ENCODE measurements at regions not wholly inside any gene's neighbourhood (a gene's known extent, or its start where the extent isn't known, plus 50 kb on each side); places are given as distances from the start of the nearest gene placed in this dataset.

- no peak for DNase-seq
Measured at GRCh38 chr18:78165525-78165924, 814.1 kb upstream of the SALL3 start.

- no peak for DNase-seq
Measured at GRCh38 chr18:78168526-78168925, 811.1 kb upstream of the SALL3 start.

GRCh38 chr18:78169174-78169864 is 810.3 kb upstream of the SALL3 start:
- no peak for DNase-seq

GRCh38 chr18:78171954-78172353 is 807.7 kb upstream of the SALL3 start:
- no peak for DNase-seq

GRCh38 chr18:78174737-78175136 is 804.9 kb upstream of the SALL3 start:
- DNase-seq, result no peak

- no peak for DNase-seq
Measured at GRCh38 chr18:78178812-78179211, 800.8 kb upstream of the SALL3 start.

GRCh38 chr18:78180741-78181140 is 798.9 kb upstream of the SALL3 start:
- DNase-seq, result no peak

- DNase-seq, result no peak
Measured at GRCh38 chr18:78183815-78184214, 795.8 kb upstream of the SALL3 start.

GRCh38 chr18:78191276-78191675 is 788.3 kb upstream of the SALL3 start:
- no peak for DNase-seq

- no peak for DNase-seq
Measured at GRCh38 chr18:78192054-78192453, 787.6 kb upstream of the SALL3 start.

GRCh38 chr18:78196280-78196679 is 783.3 kb upstream of the SALL3 start:
- no peak for DNase-seq

GRCh38 chr18:78199002-78199401 is 780.6 kb upstream of the SALL3 start:
- no peak for DNase-seq

- DNase-seq, result no peak
Measured at GRCh38 chr18:78199611-78200010, 780.0 kb upstream of the SALL3 start.

GRCh38 chr18:78207942-78208341 is 771.7 kb upstream of the SALL3 start:
- no peak for DNase-seq

- no peak for DNase-seq
Measured at GRCh38 chr18:78208461-78208860, 771.2 kb upstream of the SALL3 start.

GRCh38 chr18:78213361-78213994 is 766.1 kb upstream of the SALL3 start:
- DNase-seq, result no peak

- DNase-seq, result no peak
Measured at GRCh38 chr18:78221496-78221895, 758.1 kb upstream of the SALL3 start.

GRCh38 chr18:78228974-78229373 is 750.6 kb upstream of the SALL3 start:
- DNase-seq, result no peak

GRCh38 chr18:78230911-78231310 is 748.7 kb upstream of the SALL3 start:
- DNase-seq, result no peak

- no peak for DNase-seq
Measured at GRCh38 chr18:78232196-78232595, 747.4 kb upstream of the SALL3 start.

- DNase-seq, result no peak
Measured at GRCh38 chr18:78237864-78238263, 741.8 kb upstream of the SALL3 start.

GRCh38 chr18:78238404-78239089 is 741.1 kb upstream of the SALL3 start:
- DNase-seq, result no peak

- no peak for DNase-seq
Measured at GRCh38 chr18:78239090-78239457, 740.5 kb upstream of the SALL3 start.

GRCh38 chr18:78240101-78240500 is 739.5 kb upstream of the SALL3 start:
- no peak for DNase-seq
